Epithelial cell of prostate (primary cell): ENCODE measurements at regions not wholly inside any gene's neighbourhood (a gene's known extent, or its start where the extent isn't known, plus 50 kb on each side); places are given as distances from the start of the nearest gene placed in this dataset.

Experiments used
- DNase-seq: peaks from one replicate; pipeline ENCODE4 v3.0.0-alpha.2; 2011; ENCODE audit warnings: low read depth, low spot score
- H3K27ac ChIP-seq: fragments of 450-650 bp; 2 replicates; pipeline ENCODE4 v1.5.1; 2017; ENCODE audit warnings: mild to moderate bottlenecking

DNA sequence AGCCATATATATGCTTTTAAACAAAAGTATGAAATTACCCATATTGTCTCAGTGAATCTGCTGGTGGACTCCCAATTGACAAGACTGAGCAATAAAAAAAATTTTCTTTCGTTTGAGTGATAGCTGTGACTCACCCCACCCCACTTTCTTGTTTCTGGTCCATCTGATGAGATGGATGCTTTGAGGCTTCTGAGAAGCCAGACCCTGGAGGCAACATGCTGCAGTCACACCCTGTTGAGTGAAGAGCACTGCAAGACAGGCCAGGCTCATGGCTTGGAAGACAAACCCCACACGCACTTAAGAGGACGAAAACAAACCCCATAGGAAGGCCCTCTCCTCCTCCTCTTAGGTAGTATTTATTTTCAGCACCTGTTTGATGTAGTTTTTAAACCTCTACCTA is 276.0 kb upstream of the TTC14 start:
- DNase-seq: no peak
- H3K27ac ChIP-seq: no peak overlapping the region

DNA sequence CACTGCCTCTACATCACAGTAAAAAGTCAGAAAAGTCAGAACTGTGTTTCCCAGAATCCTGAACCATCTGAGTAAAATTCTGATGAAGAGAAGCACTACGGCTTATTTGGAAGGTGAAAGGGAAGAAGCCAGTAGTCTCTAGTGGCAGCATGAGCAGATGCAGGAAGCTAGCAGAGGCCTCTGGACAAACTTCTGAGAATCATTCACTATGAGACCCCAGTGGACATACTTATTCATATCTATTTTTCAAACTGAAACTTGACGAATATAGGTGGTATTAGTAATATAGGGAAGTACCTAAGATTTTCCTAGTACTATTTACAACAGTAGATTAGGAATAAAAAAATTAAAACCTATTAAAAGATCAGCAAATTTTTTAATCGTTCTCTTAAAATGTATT is 272.8 kb upstream of the TTC14 start:
- DNase-seq: no peak
- H3K27ac ChIP-seq: no peak overlapping the region

DNA sequence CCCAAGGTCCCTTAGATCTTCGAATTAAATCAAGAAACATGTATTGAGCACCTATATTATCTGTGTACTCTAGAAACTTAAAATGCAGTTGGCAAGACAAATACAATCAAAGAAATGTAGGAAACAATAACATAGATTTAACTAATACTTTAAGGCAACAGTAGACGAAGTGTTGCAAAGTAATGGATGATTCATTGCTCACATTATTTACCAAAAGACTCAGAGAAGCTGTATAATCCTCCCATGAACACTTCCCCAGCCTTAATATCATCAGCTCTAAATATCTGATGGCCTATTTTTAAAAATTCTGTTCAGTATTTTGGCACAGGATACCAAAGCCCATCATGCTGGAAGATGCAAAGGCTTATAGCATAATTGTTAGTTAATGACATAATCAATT is 272.1 kb upstream of the TTC14 start:
- no peak overlapping the region for H3K27ac ChIP-seq
- no peak for DNase-seq

DNA sequence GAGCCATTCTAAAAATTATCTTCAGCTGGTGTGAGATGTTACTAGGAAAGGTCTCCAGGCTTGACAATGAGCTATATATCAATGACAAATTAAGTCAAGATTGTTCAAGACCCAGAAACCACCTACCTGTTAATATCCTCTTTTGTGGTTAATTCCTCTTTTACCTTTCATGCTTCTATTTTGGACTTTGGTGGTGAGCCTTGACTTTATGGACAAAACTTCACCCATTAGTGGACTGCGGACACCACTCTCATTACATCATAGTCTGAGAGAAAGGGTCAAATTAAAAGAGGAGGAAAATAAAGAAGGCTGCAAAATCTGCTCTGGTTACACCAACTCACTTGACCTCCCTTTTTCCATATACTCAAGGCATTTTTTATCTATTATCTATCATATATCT is 271.5 kb upstream of the TTC14 start:
- no peak for DNase-seq
- H3K27ac ChIP-seq: no peak overlapping the region

DNA sequence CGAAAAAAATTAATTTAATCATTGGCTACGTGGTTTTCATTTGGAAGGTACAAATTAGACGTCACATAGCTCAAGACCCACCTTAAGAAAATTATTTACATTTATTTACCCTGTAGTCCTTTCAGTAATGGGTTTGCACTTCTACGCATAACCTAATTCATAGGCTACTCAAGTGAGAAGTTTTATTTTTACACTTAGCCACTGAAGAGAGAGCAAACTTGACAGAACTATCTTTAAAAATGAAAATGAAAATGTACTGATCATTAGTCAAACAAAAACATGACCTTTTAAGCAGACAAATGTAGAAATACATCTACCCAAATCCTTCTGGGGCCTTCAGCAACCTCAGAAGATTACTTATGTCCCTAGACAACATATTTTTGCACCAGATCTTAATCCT is 269.4 kb upstream of the TTC14 start:
- no peak for DNase-seq

DNA sequence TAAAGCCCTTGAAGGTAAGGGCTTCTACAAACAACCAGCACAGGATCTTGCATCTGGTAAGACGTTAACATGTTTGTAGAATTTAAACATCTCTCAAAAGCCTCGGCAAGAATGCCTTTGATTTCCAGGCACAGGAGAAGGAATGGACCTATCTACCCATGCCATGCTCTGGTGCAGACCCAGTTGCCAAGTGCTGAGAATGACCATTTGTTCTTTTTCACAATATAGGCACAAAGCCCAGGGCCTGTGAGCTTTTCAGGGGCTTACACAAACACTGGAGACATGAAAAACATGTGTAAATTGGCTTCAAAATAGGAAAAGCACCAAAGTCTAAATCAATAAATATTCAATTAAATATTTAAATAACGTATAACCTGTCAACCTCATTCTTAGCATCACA is 266.9 kb upstream of the TTC14 start:
- no peak for DNase-seq
- H3K27ac ChIP-seq: no peak overlapping the region

More for the DNA sequence above, 269.4 kb upstream of the TTC14 start:
- no peak overlapping the region for H3K27ac ChIP-seq

DNA sequence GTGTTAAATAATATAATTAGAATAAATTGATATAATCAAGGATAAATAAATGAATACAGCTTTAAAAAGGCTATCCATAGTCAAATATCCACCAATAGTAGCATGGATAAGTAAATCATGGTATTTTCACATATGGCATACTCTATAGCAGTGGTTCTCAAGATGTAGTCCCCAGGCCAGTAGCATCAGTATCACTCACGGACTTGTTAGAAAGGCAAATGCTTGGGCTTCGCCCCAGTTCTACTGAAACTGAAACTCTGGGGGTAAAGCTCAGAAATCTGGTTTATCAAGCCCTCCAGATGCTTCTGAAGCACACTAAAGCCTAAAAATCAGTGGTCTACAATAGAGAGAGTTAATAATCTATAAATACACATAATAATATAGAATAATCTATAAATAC is 261.6 kb upstream of the TTC14 start:
- no peak for DNase-seq
- H3K27ac ChIP-seq: no peak overlapping the region

DNA sequence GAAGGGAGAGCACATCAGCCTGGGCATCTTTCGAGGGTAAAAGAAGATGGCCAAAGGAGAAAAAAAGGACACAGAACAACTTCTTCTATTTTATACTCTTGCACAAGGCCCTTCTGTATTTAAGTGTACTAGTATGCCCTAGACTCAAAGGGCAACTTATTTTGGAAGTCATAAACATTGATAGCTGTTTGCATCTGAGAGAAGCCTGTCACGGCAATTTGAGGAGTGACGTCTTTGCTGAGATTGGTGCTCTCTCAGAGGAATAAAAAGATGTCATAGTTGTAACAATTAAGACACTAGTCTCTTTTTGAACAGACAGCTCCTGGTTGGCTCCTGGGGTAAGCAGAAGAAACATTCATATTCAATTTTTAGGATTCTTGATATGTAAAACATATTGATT is 260.4 kb upstream of the TTC14 start:
- H3K27ac ChIP-seq: no peak overlapping the region
- no peak for DNase-seq

DNA sequence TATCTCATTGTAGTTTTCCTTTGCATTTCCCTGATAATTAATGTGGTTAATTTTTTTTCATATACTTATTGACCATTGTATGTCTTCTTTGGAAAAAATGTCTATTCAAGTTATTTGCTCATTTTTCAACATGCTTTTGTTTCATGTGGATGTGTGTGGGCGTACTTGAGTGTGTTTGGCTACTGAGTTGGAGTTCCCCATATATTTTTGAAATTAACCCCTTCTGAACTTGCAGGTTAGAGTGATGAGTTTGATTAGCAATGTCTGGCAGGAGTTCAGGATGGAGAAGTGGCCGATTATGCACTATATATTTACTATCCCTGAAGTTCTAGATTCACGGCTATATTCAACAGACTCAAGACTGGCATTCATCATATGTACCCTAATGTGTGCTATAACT is 250.4 kb upstream of the TTC14 start:
- DNase-seq: no peak
- no peak overlapping the region for H3K27ac ChIP-seq

DNA sequence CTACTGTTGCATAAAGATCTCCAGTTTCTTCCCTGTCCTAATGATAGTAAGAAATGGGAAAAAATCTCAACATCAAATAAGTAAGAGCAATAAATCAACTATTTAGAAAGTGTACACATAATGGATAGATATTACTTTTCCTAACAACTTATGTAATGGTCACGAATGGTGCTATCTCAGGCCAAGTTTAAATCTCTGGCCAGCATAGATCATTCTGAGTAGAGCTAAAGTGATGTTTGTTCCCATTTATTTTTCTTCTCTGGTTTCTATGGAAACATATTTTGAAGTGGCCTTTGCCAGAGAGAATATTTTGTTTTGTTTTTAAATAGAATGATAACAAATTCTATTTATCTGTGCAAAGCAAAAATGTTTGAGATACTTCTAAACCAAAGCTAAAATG is 249.7 kb upstream of the TTC14 start:
- DNase-seq: no peak
- no peak overlapping the region for H3K27ac ChIP-seq

DNA sequence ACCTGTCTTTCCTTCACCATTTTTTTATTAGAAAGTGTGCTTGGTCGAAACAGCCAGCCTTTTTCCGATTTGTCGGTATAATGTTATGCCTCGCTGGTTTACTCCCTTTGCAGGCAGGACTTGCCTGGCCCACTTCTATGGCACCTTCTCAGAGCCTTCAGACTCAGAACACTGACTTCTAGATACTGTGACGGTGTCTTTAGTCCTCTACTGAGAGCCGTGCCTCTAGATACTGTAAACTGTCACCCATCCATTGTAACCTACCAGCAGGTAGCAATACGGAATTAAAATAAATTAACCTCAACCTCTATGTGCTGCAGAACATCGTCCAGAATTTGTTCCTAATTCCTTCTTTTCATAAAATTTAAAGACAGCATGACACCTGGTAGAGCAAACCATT is 247.7 kb upstream of the TTC14 start:
- H3K27ac ChIP-seq: no peak overlapping the region
- DNase-seq: no peak

DNA sequence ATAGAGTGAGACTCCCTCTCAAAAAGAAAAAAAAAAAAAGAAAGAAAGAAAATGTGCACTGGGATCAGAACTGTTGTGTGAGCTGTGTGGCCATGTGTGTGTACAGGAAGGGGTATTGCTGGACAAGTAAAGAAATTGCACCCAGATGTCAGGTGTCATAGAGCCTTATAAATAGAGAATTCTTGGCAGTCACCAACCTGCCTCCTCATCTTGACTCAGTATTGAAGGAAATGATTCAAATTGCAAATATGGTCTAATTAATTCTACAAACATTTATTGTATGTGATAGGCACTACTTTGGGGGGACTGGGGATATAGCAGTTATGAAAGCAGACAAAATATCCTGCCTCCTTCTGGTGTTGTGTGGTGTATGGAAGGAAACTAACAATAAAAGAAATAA is 243.8 kb upstream of the TTC14 start:
- peak overlapping the region; percentile 75 for H3K27ac ChIP-seq
- DNase-seq: no peak

DNA sequence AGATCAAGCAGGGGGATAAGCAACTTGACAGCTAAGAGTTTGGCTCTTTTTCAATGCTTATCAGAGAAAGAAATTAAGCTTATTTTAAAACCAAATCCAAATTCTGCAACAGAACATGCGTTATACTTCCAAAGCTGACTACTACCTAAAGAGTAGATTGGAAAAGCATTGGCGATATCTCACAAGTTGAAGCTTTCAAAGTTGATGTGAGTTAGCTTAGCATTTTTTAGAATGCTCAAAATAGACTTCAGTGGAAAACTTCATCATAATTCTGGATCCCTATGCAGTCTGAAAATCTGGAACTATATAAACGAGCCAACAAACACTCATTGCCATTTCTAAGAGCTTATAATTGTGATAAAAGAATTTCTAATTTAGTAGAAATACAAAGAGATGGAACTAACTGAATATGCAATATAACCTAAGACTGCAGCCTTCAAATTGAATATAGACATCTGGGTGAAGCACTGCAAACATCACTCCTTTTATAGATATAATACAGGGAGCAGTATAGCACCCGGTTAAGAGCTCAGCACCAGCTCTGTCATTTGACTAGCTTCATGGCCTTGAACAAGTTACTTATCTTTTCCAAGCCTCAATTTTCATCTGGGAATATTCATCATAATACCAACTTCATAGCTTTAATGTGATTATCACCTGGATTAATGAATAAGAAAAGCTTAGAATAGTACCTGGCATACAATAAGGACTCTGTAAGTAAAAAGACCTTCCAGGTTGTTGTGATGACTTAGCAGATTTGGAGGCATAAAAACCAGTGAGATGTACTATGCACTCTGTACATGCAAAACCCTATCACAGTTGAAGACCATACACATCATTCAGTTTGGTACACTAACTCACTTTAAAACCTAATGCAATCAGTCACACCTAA is 242.7 kb upstream of the TTC14 start:
- H3K27ac ChIP-seq: peak overlapping the region; percentile 75
- no peak for DNase-seq

DNA sequence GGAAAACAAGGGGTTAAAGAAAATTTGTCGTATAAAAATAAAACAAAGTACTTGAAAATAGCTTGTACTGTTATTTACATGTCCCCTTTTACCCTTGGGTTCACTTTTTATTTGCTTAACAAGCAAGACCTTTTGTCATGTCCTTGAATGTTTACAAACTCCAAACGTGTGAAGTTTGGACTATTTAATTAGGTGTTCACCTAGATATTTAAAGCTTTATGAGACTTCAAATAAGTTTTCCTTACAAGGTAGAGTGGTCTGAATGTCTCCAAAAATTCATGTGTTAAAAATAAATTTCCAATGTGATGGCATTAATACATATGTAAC is 242.0 kb upstream of the TTC14 start:
- H3K27ac ChIP-seq: no peak overlapping the region
- no peak for DNase-seq

DNA sequence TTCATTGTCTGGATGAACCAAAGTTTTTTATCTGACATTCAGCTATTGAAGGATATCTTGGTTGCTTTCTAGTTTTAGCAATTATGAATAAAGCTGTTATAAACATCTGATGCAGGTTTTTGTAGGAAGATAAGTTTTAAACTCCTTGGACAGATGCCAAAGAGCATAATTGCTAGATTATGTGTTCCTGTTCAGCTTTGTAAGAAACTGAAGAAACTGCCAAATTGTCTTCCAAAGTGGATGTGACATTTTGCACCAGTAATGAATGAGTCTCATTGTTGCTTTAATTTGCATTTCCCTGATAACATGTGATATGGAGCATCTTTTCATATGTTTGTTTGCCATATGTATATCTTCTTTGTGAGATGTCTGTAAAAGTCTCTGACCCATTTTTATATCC is 239.9 kb upstream of the TTC14 start:
- H3K27ac ChIP-seq: no peak overlapping the region
- no peak for DNase-seq

DNA sequence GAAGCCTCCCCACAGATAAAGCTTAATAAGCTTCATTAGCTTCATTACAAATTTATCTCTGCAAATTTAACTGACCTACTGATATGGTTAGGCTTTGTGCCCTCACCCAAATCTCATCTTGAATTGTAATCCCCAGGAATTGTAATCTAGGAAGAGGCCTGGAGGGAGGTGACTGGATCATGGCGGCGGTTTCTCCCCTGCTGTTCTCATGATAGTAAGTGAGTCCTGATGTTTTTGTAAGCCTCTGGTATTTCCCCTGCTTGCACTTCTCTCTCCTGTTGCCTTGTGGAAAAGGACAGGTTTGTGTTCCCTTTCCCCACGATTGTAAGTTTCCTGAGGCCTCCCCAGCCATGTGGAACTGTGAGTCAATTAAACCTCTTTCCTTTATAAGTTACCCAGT is 226.1 kb upstream of the TTC14 start:
- DNase-seq: no peak
- H3K27ac ChIP-seq: no peak overlapping the region

DNA sequence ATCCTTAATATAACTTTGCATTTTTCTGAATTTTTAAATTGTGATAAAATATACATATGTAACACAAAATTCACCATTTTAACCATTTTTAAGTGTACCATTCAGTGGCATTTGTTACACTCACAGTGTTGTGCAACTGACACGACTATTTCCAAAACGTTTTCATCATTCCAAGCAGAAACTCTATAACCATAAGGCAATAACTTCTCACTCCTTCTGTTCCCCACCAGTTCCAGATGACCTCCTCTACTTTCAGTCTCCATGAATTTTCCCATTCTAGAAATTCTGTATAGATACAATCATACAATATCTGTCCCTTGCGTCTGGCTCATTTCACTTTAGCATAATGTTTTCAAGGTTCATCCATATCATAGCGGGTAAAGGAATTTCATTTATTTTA is 223.5 kb upstream of the TTC14 start:
- no peak for DNase-seq

DNA sequence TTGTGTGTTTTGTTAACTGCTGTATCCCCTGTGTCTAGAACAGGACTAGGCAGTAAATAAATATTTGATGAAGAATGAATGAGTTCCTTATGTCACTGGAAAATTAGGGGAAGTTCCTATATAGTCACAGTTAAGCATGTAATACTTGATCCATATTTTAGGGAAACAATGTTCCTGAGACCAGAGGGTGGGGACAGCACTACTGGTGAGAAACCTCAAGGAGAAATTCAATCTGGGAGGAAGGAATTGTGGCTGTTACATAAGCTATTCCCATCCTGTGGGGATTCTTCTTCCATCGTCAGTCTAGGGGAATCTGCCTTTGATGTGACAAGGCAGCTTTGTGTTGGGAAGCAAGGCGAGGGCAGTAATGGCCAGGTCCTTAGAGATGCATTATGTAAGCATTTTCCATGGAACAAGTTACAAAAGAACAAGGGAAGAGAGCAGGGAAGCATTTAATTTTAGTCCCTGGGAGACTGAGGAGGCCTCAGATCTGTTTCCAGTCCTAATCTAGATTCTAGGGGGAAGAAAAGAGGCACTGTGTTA is 219.3 kb upstream of the TTC14 start:
- DNase-seq: no peak
- H3K27ac ChIP-seq: peak overlapping the region; percentile 71

More for the DNA sequence above, 223.5 kb upstream of the TTC14 start:
- H3K27ac ChIP-seq: no peak overlapping the region

DNA sequence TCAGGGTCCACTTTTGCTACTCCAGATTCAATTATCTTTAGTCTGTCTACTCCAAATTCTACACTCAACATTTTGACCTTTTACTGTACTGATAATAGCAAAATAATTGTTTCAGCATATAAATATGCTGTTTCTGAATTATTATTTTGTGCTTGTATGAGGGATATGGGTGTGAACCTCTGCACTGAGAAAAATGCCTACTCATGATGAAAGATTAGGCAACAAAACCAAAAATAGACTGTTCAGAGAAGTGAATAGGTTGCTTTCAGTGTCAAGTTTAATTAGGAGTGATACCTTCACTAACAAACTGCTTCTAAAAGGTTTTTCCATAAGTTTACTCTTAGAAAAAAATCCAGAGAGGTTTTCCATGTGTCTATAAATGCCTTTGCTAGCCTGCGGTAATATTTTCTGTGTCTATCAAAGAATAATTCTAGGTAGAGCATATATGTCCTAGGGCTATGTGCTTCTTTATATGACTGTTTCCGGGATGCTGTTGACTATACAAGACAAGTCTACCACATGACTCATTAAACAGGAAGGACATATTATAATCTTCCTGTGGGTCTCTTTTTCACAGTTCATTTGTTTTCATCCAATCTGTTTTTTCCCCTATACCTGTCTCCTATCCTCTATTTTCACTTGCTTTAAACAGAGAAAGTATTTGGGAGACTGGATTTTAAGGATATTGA is 218.5 kb upstream of the TTC14 start:
- H3K27ac ChIP-seq: peak overlapping the region; percentile 71
- no peak for DNase-seq

DNA sequence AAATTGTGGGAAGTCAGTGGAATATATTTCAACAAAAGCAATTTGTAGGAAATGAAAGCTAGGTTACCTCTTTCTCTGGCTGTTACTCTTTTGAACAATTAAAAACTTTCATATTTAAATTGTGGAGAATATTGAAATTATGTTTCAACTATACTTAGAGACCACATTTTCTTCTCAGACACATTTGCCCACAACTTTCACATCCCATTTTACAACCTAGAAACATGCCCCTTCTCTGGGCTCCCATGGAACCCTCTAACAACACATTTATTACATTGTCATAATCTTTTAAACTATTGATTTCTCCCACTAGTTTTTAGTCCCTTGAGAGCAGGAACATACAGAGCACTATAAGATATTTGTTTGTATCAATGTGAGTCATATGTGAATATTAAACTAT is 211.7 kb upstream of the TTC14 start:
- DNase-seq: no peak
- no peak overlapping the region for H3K27ac ChIP-seq

DNA sequence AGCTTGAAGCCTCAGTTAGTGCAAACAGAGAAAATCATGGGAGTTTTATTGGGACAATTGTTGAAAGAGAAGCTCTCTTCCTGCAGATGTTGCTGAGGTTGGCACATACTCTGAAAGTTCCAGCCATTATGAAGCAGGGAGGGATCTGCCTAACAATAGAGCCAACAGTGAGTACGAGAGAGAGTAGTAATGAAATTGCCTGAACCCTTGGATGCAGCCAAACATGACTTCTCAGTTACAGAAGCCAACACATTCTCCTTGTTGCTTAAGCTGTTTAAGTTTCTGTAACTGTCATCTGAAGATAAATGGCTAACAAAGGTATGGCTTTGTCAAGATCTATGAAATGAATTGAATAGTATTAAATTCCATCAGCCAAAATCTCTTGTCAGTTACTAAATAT is 211.0 kb upstream of the TTC14 start:
- no peak for DNase-seq
- no peak overlapping the region for H3K27ac ChIP-seq

DNA sequence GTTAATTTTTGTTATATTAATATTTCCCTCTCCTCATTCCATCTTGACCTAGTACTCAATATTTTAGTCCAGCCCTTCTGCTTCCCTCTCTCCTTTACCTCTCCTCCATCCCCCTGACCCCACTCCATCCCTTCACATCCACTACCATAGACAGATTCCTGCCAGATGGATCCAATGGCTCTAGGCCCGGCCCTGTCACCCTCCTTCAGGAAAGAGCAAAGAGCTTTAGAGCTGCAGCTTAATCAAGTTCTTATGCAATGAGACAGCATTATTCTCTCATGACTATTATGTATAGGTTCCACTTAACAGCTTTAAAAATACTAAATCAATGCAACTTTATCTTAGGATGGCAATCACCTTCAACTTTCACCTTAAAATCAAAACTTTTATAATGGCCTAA is 200.7 kb upstream of the TTC14 start:
- no peak for DNase-seq
- peak overlapping the region; percentile 86 for H3K27ac ChIP-seq
